K562 (cell line): ENCODE measurements at regions not wholly inside any gene's neighbourhood (a gene's known extent, or its start where the extent isn't known, plus 50 kb on each side); places are given as distances from the start of the nearest gene placed in this dataset.

ENCODE experiments used
- CCNT2 ChIP-seq: IDR thresholded peaks from 2 replicates; pipeline ENCODE4 v1.6.1; 2011; ENCODE audit warnings: borderline replicate concordance, low read depth, mild to moderate bottlenecking, moderate library complexity, mixed read lengths, low read length; ENCODE audit not compliant: insufficient read length; ENCODE audit errors: extremely low read depth
- CHD4 ChIP-seq: fragments of 200-600 bp; sonication (generic); IDR thresholded peaks from 3 replicates; pipeline ENCODE4 v1.6.1; 2012; ENCODE audit warnings: low read depth, mild to moderate bottlenecking, mixed read lengths, low read length, inconsistent platforms; ENCODE audit not compliant: insufficient read depth, insufficient replicate concordance, poor library complexity, severe bottlenecking
- ELF1 ChIP-seq: fragments of 200-800 bp; sonication (Bioruptor generic); IDR thresholded peaks from 2 replicates; pipeline ENCODE4 v1.6.1; 2016; ENCODE audit warnings: missing genetic modification characterization, missing compliant biosample characterization
- ETV1 ChIP-seq: fragments of 450-650 bp; conservative IDR thresholded peaks from 2 replicates; pipeline ENCODE4 v1.6.1; 2016; ENCODE audit warnings: missing genetic modification characterization, control low read depth, low read depth, missing compliant biosample characterization
- FOXP4 ChIP-seq: sonication (generic); formaldehyde crosslinking; IDR thresholded peaks from 2 replicates; pipeline ENCODE4 v1.8.0; 2022; ENCODE audit warnings: mild to moderate bottlenecking, missing genetic modification reagents, borderline replicate concordance
- FUS ChIP-seq: fragments of 200-400 bp; formaldehyde crosslinking; optimal IDR thresholded peaks from 2 replicates; pipeline ENCODE3; 2017; ENCODE audit warnings: low read depth, low read length
- HMG20B ChIP-seq: fragments of 250-450 bp; sonication (Bioruptor Pico); IDR thresholded peaks from 2 replicates; pipeline ENCODE4 v1.5.0; 2021; ENCODE audit warnings: mild to moderate bottlenecking
- HNRNPL ChIP-seq: fragments of 200-400 bp; formaldehyde crosslinking; IDR thresholded peaks from 2 replicates; pipeline ENCODE4 v1.6.1; 2017; ENCODE audit warnings: low read depth, mild to moderate bottlenecking, low read length
- MAFG ChIP-seq: fragments of 450-650 bp; conservative IDR thresholded peaks from 2 replicates; pipeline ENCODE4 v1.6.1; 2016; ENCODE audit warnings: missing genetic modification characterization, missing compliant biosample characterization
- NCOA4 ChIP-seq: fragments of 450-650 bp; IDR thresholded peaks from 2 replicates; pipeline ENCODE4 v1.6.1; 2018; ENCODE audit warnings: mild to moderate bottlenecking; ENCODE audit not compliant: partially characterized antibody
- NR2F6 ChIP-seq: fragments of 450-650 bp; formaldehyde crosslinking; IDR thresholded peaks from 2 replicates; pipeline ENCODE4 v1.4.0; 2020; ENCODE audit warnings: mild to moderate bottlenecking
- PHTF2 ChIP-seq: fragments of 250-450 bp; sonication (Bioruptor Pico); IDR thresholded peaks from 2 replicates; pipeline ENCODE4 v1.5.0; 2021; ENCODE audit warnings: mild to moderate bottlenecking
- RBBP5 ChIP-seq: fragments of 200-600 bp; sonication (generic); IDR thresholded peaks from 2 replicates; pipeline ENCODE4 v1.6.1; 2012; ENCODE audit warnings: borderline replicate concordance, mild to moderate bottlenecking, low read length, control low read depth, inconsistent platforms; ENCODE audit not compliant: insufficient read depth, poor library complexity, severe bottlenecking
- SPI1 ChIP-seq: IDR thresholded peaks from 2 replicates; pipeline ENCODE4 v1.6.1; 2011; ENCODE audit warnings: low read depth, low read length, control low read depth, borderline replicate concordance
- STAT5A ChIP-seq: IDR thresholded peaks from 2 replicates; pipeline ENCODE4 v1.6.1; 2012; ENCODE audit warnings: low read length, inconsistent platforms, borderline replicate concordance
- TGIF2 ChIP-seq: sonication (generic); formaldehyde crosslinking; IDR thresholded peaks from 2 replicates; pipeline ENCODE4 v1.8.1; 2022; ENCODE audit warnings: mild to moderate bottlenecking, missing genetic modification reagents, moderate library complexity
- ZEB2 ChIP-seq: fragments of 450-650 bp; IDR thresholded peaks from 2 replicates; pipeline ENCODE4 v1.6.1; 2016
- ZKSCAN8 ChIP-seq: fragments of 200-800 bp; sonication (Bioruptor generic); IDR thresholded peaks from 2 replicates; pipeline ENCODE4 v1.6.1; 2016; ENCODE audit warnings: missing genetic modification characterization, missing compliant biosample characterization
- ZNF699 ChIP-seq: fragments of 250-450 bp; sonication (Bioruptor Pico); IDR thresholded peaks from 2 replicates; pipeline ENCODE4 v1.8.0; 2021; ENCODE audit warnings: mild to moderate bottlenecking, moderate library complexity; ENCODE audit not compliant: insufficient replicate concordance
- TF ChIP-seq, protein P1 (sequence below): fragments of 250-450 bp; sonication (Bioruptor Pico); IDR thresholded peaks from 2 replicates; pipeline ENCODE4 v1.5.0; 2020; ENCODE audit warnings: mild to moderate bottlenecking
- TF ChIP-seq, protein P2 (sequence below): sonication (generic); formaldehyde crosslinking; IDR thresholded peaks from 2 replicates; pipeline ENCODE4 v1.8.0; 2022; ENCODE audit warnings: mild to moderate bottlenecking, low read depth, missing genetic modification reagents
- TF ChIP-seq, protein P3 (sequence below), 2 experiments: fragments of 450-650 bp in 1 of 2; sonication (generic) in 1 of 2; formaldehyde crosslinking in 1 of 2; IDR thresholded peaks in 1 of 2; conservative IDR thresholded peaks in 1 of 2; 2 replicates each; pipeline versions ENCODE4 v1.6.1 to v1.8.1; 2016 to 2023; ENCODE audit warnings: mild to moderate bottlenecking in 2 of 2, moderate library complexity in 2 of 2, inconsistent platforms in 1 of 2, missing genetic modification reagents in 1 of 2

DNA sequence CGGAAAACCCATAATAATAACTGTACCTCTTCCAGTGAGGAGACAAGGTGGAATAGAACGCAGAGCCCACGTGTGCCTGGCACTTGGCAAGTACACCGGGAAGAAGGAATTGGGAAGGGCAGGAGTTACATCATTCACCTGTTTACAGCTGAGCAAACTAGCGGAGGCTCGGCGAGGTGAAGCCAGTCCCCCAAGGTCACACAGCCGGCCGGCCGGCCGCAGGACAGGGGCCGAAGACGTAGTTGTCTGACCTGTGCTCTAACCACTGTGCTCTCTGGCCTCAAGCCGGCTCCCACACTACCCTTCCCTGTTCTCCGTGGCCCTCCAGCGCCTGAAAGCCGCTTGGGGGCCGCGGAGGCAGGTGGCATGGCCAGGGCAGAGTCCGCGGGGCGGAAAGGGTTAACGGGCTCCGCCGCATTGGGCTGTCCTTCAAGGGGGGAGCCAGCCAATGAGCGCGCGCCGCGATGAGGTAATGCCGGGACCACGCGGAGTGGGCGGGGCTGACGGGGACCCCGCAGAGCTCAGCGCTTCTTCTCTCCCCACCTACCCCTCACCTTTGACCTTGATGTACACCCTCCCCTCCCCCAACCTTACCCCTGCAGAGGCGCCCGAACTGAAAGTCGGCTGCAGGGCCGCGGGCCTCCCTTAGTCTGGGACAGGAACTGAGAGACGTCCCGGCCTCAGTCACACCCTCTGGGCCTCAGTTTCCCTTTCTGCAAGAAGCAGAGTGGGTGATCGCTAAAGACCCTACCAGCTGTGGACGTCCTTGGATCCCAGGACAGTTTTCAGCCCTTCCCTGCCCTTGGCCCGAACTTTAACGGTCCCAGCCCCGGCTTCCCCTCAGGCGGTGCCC, 125.1 kb downstream of the C9orf50 start (continued):
- no peak for TF ChIP-seq SPI1
- peak; percentile 26 for TF ChIP-seq CCNT2
- TF ChIP-seq NR2F6 (CRISPR knock-in tag) = no peak
- 0 out of 2 replicates have a peak, but pooled peaks have one; percentile 12 for TF ChIP-seq FOXP4
- TF ChIP-seq NCOA4 = no peak
- TF ChIP-seq, protein P1, sequence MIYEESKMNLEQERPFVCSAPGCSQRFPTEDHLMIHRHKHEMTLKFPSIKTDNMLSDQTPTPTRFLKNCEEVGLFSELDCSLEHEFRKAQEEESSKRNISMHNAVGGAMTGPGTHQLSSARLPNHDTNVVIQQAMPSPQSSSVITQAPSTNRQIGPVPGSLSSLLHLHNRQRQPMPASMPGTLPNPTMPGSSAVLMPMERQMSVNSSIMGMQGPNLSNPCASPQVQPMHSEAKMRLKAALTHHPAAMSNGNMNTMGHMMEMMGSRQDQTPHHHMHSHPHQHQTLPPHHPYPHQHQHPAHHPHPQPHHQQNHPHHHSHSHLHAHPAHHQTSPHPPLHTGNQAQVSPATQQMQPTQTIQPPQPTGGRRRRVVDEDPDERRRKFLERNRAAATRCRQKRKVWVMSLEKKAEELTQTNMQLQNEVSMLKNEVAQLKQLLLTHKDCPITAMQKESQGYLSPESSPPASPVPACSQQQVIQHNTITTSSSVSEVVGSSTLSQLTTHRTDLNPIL (CRISPR knock-in tag) = no peak
- no peak for TF ChIP-seq ELF1 (tag)
- TF ChIP-seq ZEB2 = no peak
- TF ChIP-seq FUS = no peak
- peak; percentile 69 for TF ChIP-seq CHD4
- peak; percentile 50 for TF ChIP-seq RBBP5
- no peak for TF ChIP-seq ETV1 (tag)
- TF ChIP-seq STAT5A = no peak
- no peak for TF ChIP-seq MAFG (tag)
- TF ChIP-seq, protein P2, sequence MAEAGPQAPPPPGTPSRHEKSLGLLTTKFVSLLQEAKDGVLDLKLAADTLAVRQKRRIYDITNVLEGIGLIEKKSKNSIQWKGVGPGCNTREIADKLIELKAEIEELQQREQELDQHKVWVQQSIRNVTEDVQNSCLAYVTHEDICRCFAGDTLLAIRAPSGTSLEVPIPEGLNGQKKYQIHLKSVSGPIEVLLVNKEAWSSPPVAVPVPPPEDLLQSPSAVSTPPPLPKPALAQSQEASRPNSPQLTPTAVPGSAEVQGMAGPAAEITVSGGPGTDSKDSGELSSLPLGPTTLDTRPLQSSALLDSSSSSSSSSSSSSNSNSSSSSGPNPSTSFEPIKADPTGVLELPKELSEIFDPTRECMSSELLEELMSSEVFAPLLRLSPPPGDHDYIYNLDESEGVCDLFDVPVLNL = no peak
- peak; percentile 95 for TF ChIP-seq HNRNPL
- TF ChIP-seq PHTF2 (CRISPR knock-in tag) = no peak
- TF ChIP-seq TGIF2 (CRISPR knock-in tag) = no peak
- no peak for TF ChIP-seq ZNF699 (CRISPR knock-in tag)
- TF ChIP-seq, protein P3, sequence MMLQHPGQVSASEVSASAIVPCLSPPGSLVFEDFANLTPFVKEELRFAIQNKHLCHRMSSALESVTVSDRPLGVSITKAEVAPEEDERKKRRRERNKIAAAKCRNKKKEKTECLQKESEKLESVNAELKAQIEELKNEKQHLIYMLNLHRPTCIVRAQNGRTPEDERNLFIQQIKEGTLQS (IDR thresholded peaks at IDR 0.05) = no peak
- TF ChIP-seq, protein P3 (CRISPR knock-in tag; conservative IDR thresholded peaks at IDR 0.05) = no peak
- no peak for TF ChIP-seq HMG20B (CRISPR knock-in tag)
- no peak for TF ChIP-seq ZKSCAN8 (CRISPR knock-in tag)
